Activated CD4-positive, alpha-beta T cell treated with anti-CD3 and anti-CD28 coated beads, Interleukin-2, amount 10 ng/mL, durations not matched to agents 7 days and 5 days (primary cell): ENCODE measurements at regions not wholly inside any gene's neighbourhood (a gene's known extent, or its start where the extent isn't known, plus 50 kb on each side); places are given as distances from the start of the nearest gene placed in this dataset.
"Not testable (repeated sequence)": the region's sequence is repeated elsewhere in the genome, so short reads cannot be mapped to it uniquely, and the experiment has no call there.

Source experiments
- CTCF ChIA-PET: fragments of 350-600 bp; sonication (Branson Sonifier 250); formaldehyde crosslinking; loops from one replicate; lab custom pipeline; 2021; ENCODE audit warnings: antibody characterized with exemption; lab: Charles Lee
- POLR2A ChIA-PET: fragments of 350-600 bp; sonication (Branson Sonifier 250); formaldehyde crosslinking; loops from one replicate; lab custom pipeline; 2021; ENCODE audit warnings: antibody characterized with exemption; lab: Charles Lee
- DNase-seq: peaks from one replicate; pipeline ENCODE4 v3.0.0-alpha.2; 2020
- H3K27ac Mint-ChIP-seq: one replicate; pipeline ENCODE4 v1.8.0; 2021; ENCODE audit warnings: mild to moderate bottlenecking, moderate library complexity, mixed read lengths
- H3K27me3 Mint-ChIP-seq: one replicate; pipeline ENCODE4 v1.8.0; 2021; ENCODE audit warnings: mixed read lengths
- H3K36me3 Mint-ChIP-seq: one replicate; pipeline ENCODE4 v1.8.0; 2021; ENCODE audit warnings: low read depth, mixed read lengths
- H3K4me1 Mint-ChIP-seq: one replicate; pipeline ENCODE4 v1.8.0; 2021; ENCODE audit warnings: mixed read lengths
- H3K4me3 Mint-ChIP-seq: one replicate; pipeline ENCODE4 v1.8.0; 2021; ENCODE audit warnings: mild to moderate bottlenecking, moderate library complexity, mixed read lengths
- H3K9me3 Mint-ChIP-seq: one replicate; pipeline ENCODE4 v1.8.0; 2021; ENCODE audit warnings: mixed read lengths

- CTCF ChIA-PET, result no interaction called here
- POLR2A ChIA-PET, result no interaction called here
- Mint-ChIP-seq H3K4me3 (no peak overlapping the region), H3K27ac (no peak overlapping the region), H3K36me3 (no peaks in the 10 kb centered on the region), H3K27me3 (peaks cover 3% of the 10 kb centered on the region), H3K9me3 (no peaks in the 10 kb centered on the region), H3K4me1 (no peaks in the 10 kb centered on the region)
- no peak for DNase-seq
Measured at GRCh38 chr11:130526846-130527245, 78.4 kb downstream of the ADAMTS15 start.

- H3K27me3 Mint-ChIP-seq, result peaks cover 3% of the 10 kb centered on the region
- POLR2A ChIA-PET, result no interaction called here
Measured at GRCh38 chr11:130527636-130528297, 79.3 kb downstream of the ADAMTS15 start.

GRCh38 chr11:130528298-130529261 lies 80.1 kb downstream of the ADAMTS15 start:
- H3K27ac Mint-ChIP-seq, result no peak overlapping the region
- DNase-seq, result no peak
- H3K36me3 Mint-ChIP-seq, result no peaks in the 10 kb centered on the region
- H3K4me1 Mint-ChIP-seq, result no peaks in the 10 kb centered on the region
- H3K9me3 Mint-ChIP-seq, result no peaks in the 10 kb centered on the region
- peaks cover 3% of the 10 kb centered on the region for H3K27me3 Mint-ChIP-seq
- H3K4me3 Mint-ChIP-seq, result no peak overlapping the region
- ChIA-PET POLR2A (no interaction called here), CTCF (no interaction called here)

More at GRCh38 chr11:130527636-130528297, 79.3 kb downstream of the ADAMTS15 start:
- DNase-seq, result no peak
- Mint-ChIP-seq H3K36me3 (no peaks in the 10 kb centered on the region), H3K4me3 (no peak overlapping the region), H3K9me3 (no peaks in the 10 kb centered on the region), H3K27ac (no peak overlapping the region), H3K4me1 (no peaks in the 10 kb centered on the region)
- CTCF ChIA-PET, result no interaction called here

- CTCF ChIA-PET, result interaction anchor here (1.1 kb wide), 1 partner anchor 22 kb away, joined by 3 read pairs; no protein-coding TSS in a partner anchor
- H3K4me1 Mint-ChIP-seq, result no peaks in the 10 kb centered on the region
- H3K27me3 Mint-ChIP-seq, result peaks cover 3% of the 10 kb centered on the region
- no peak for DNase-seq
- no peak overlapping the region for H3K27ac Mint-ChIP-seq
- H3K36me3 Mint-ChIP-seq, result no peaks in the 10 kb centered on the region
- H3K9me3 Mint-ChIP-seq, result no peaks in the 10 kb centered on the region
- POLR2A ChIA-PET, result no interaction called here
- no peak overlapping the region for H3K4me3 Mint-ChIP-seq
Measured at GRCh38 chr11:130529366-130529765, 80.9 kb downstream of the ADAMTS15 start.

- H3K4me1 Mint-ChIP-seq, result no peaks in the 10 kb centered on the region
- no peaks in the 10 kb centered on the region for H3K9me3 Mint-ChIP-seq
- peaks cover 5% of the 10 kb centered on the region for H3K27me3 Mint-ChIP-seq
- no peaks in the 10 kb centered on the region for H3K36me3 Mint-ChIP-seq
- no peak for DNase-seq
- ChIA-PET CTCF (interaction anchor here (1.3 kb wide), 1 partner anchor 18 kb away, joined by 3 read pairs; no protein-coding TSS in a partner anchor), POLR2A (no interaction called here)
- no peak overlapping the region for H3K27ac Mint-ChIP-seq
- no peak overlapping the region for H3K4me3 Mint-ChIP-seq
Measured at GRCh38 chr11:130531061-130531460, 82.6 kb downstream of the ADAMTS15 start.

GRCh38 chr11:130533113-130533798 lies 84.8 kb downstream of the ADAMTS15 start:
- no peaks in the 10 kb centered on the region for H3K9me3 Mint-ChIP-seq
- H3K36me3 Mint-ChIP-seq, result no peaks in the 10 kb centered on the region
- H3K4me3 Mint-ChIP-seq, result no peak overlapping the region
- no peak overlapping the region for H3K27ac Mint-ChIP-seq
- POLR2A ChIA-PET, result no interaction called here
- no peaks in the 10 kb centered on the region for H3K4me1 Mint-ChIP-seq
- DNase-seq, result no peak
- CTCF ChIA-PET, result no interaction called here
- peaks cover 9% of the 10 kb centered on the region for H3K27me3 Mint-ChIP-seq

- POLR2A ChIA-PET, result no interaction called here
Measured at GRCh38 chr11:130533871-130534270, 85.4 kb downstream of the ADAMTS15 start.

GRCh38 chr11:130534551-130534950 lies 86.1 kb downstream of the ADAMTS15 start:
- no peak overlapping the region for H3K27ac Mint-ChIP-seq
- no peak for DNase-seq
- no peak overlapping the region for H3K4me3 Mint-ChIP-seq
- no peaks in the 10 kb centered on the region for H3K9me3 Mint-ChIP-seq
- POLR2A ChIA-PET, result no interaction called here
- CTCF ChIA-PET, result no interaction called here
- H3K4me1 Mint-ChIP-seq, result no peaks in the 10 kb centered on the region
- peaks cover 14% of the 10 kb centered on the region for H3K27me3 Mint-ChIP-seq
- H3K36me3 Mint-ChIP-seq, result no peaks in the 10 kb centered on the region

More at GRCh38 chr11:130533871-130534270, 85.4 kb downstream of the ADAMTS15 start:
- H3K4me1 Mint-ChIP-seq, result no peaks in the 10 kb centered on the region
- H3K9me3 Mint-ChIP-seq, result no peaks in the 10 kb centered on the region
- no peak for DNase-seq
- peaks cover 9% of the 10 kb centered on the region for H3K27me3 Mint-ChIP-seq
- CTCF ChIA-PET, result no interaction called here
- H3K4me3 Mint-ChIP-seq, result no peak overlapping the region
- H3K27ac Mint-ChIP-seq, result no peak overlapping the region
- H3K36me3 Mint-ChIP-seq, result no peaks in the 10 kb centered on the region

GRCh38 chr11:130535520-130535919 lies 87.1 kb downstream of the ADAMTS15 start:
- Mint-ChIP-seq H3K27ac (no peak overlapping the region), H3K4me3 (no peak overlapping the region), H3K9me3 (no peaks in the 10 kb centered on the region), H3K27me3 (peaks cover 23% of the 10 kb centered on the region), H3K4me1 (no peaks in the 10 kb centered on the region), H3K36me3 (no peaks in the 10 kb centered on the region)
- DNase-seq, result no peak
- ChIA-PET CTCF (no interaction called here), POLR2A (no interaction called here)

- no peaks in the 10 kb centered on the region for H3K9me3 Mint-ChIP-seq
- POLR2A ChIA-PET, result no interaction called here
- H3K4me1 Mint-ChIP-seq, result no peaks in the 10 kb centered on the region
- H3K27ac Mint-ChIP-seq, result no peak overlapping the region
- CTCF ChIA-PET, result no interaction called here
- no peak for DNase-seq
- no peak overlapping the region for H3K4me3 Mint-ChIP-seq
- H3K36me3 Mint-ChIP-seq, result no peaks in the 10 kb centered on the region
- peaks cover 25% of the 10 kb centered on the region for H3K27me3 Mint-ChIP-seq
Measured at GRCh38 chr11:130536106-130537040, 87.9 kb downstream of the ADAMTS15 start.

GRCh38 chr11:130539680-130540079 lies 91.2 kb downstream of the ADAMTS15 start:
- H3K36me3 Mint-ChIP-seq, POLR2A ChIA-PET, CTCF ChIA-PET, DNase-seq, H3K27ac Mint-ChIP-seq, H3K4me1 Mint-ChIP-seq, H3K9me3 Mint-ChIP-seq, H3K4me3 Mint-ChIP-seq: not testable (repeated sequence)
- H3K27me3 Mint-ChIP-seq, result peaks cover 30% of the 10 kb centered on the region

GRCh38 chr11:130544266-130544665 lies 95.8 kb downstream of the ADAMTS15 start:
- H3K27me3 Mint-ChIP-seq, result peaks cover 18% of the 10 kb centered on the region
- H3K36me3 Mint-ChIP-seq, result no peaks in the 10 kb centered on the region
- POLR2A ChIA-PET, result no interaction called here
- no peaks in the 10 kb centered on the region for H3K4me1 Mint-ChIP-seq
- no peak for DNase-seq
- no peak overlapping the region for H3K27ac Mint-ChIP-seq
- H3K9me3 Mint-ChIP-seq, result no peaks in the 10 kb centered on the region
- CTCF ChIA-PET, result interaction anchor here (1.1 kb wide), 1 partner anchor 101 kb away, joined by 3 read pairs; no protein-coding TSS in a partner anchor
- H3K4me3 Mint-ChIP-seq, result no peak overlapping the region
